A549 (cell line): ENCODE measurements at regions not wholly inside any gene's neighbourhood (a gene's known extent, or its start where the extent isn't known, plus 50 kb on each side); places are given as distances from the start of the nearest gene placed in this dataset.

Experiments
- ATAC-seq, 2 experiments: fragments of 200-7000 bp in 1 of 2; fragments of >200 bp in 1 of 2; cut with Nextera tagmentation in 1 of 2; cut with Tn5 transposase in 1 of 2; 3 replicates each; pipeline versions ENCODE4 v1.8.0 to v1.9.1; 2018 to 2020; ENCODE audit warnings: mild to moderate bottlenecking in 1 of 2, moderate library complexity in 1 of 2
- CTCF ChIA-PET: fragments of 300-600 bp; sonication (Branson Sonifier 250); formaldehyde crosslinking; extraction: SDS; loops from one replicate; lab custom pipeline; 2021; ENCODE audit warnings: antibody characterized with exemption, inconsistent platforms; lab: Yijun Ruan, JAX
- POLR2A ChIA-PET: fragments of 350-600 bp; formaldehyde crosslinking; extraction: SDS; loops from one replicate; lab custom pipeline; 2021; ENCODE audit warnings: antibody characterized with exemption, inconsistent platforms; lab: Yijun Ruan, JAX
- DNase-seq, 2 experiments: peaks; one replicate each; pipeline versions ENCODE4 v3.0.0 to v3.0.0-alpha.2; 2011 to 2016; ENCODE audit warnings: low read depth in 1 of 2, low spot score in 1 of 2
- FAIRE-seq: peaks from 2 replicates; lab custom pipeline; 2011; peaks lifted over from hg19 to GRCh38; lab: Jason Lieb, UNC
- H3K27ac ChIP-seq, 2 experiments: fragments of >200 bp; sonication (Bioruptor Twin); formaldehyde crosslinking; 3 replicates each; pipeline ENCODE4 v1.5.1; 2016 to 2017
- H3K4me1 ChIP-seq: fragments of >200 bp; sonication (Bioruptor Twin); formaldehyde crosslinking; 3 replicates; pipeline ENCODE4 v1.6.1; 2016
- H3K4me2 ChIP-seq: fragments of >200 bp; sonication (Bioruptor Twin); formaldehyde crosslinking; 3 replicates; pipeline ENCODE4 v1.6.1; 2016
- H3K4me3 ChIP-seq: fragments of >200 bp; sonication (Bioruptor Twin); formaldehyde crosslinking; 3 replicates; pipeline ENCODE4 v1.5.1; 2016
- H3K9me3 ChIP-seq: fragments of >200 bp; sonication (Bioruptor Twin); formaldehyde crosslinking; 3 replicates; pipeline ENCODE4 v1.6.1; 2016
- CBX2 ChIP-seq: fragments of 200-600 bp; sonication (generic); IDR thresholded peaks from 2 replicates; pipeline ENCODE4 v1.6.1; 2016; ENCODE audit warnings: low read depth, mild to moderate bottlenecking, borderline replicate concordance
- FOXS1 ChIP-seq: fragments of 250-450 bp; sonication (Bioruptor Pico); IDR thresholded peaks from 2 replicates; pipeline ENCODE4 v1.5.0; 2020; ENCODE audit warnings: mild to moderate bottlenecking, moderate library complexity
- HOXB13 ChIP-seq: fragments of 250-450 bp; sonication (Bioruptor Pico); IDR thresholded peaks from 2 replicates; pipeline ENCODE4 v1.5.0; 2020; ENCODE audit warnings: low read depth, mild to moderate bottlenecking, moderate library complexity
- HOXB5 ChIP-seq: fragments of 250-450 bp; sonication (Bioruptor Pico); IDR thresholded peaks from 2 replicates; pipeline ENCODE4 v1.5.0; 2020; ENCODE audit warnings: mild to moderate bottlenecking, moderate library complexity
- JUN ChIP-seq, 2 experiments: fragments of >200 bp; sonication (Bioruptor Twin); formaldehyde crosslinking; IDR thresholded peaks; 2 replicates in 1 of 2; 3 replicates in 1 of 2; pipeline ENCODE4 v1.6.1; 2016 to 2017
- JUNB ChIP-seq: fragments of >200 bp; sonication (Bioruptor Twin); formaldehyde crosslinking; IDR thresholded peaks from 2 replicates; pipeline ENCODE4 v1.6.1; 2016
- KDM1A ChIP-seq: fragments of 200-600 bp; sonication (generic); IDR thresholded peaks from 2 replicates; pipeline ENCODE4 v1.6.1; 2016; ENCODE audit warnings: low read depth, mild to moderate bottlenecking
- KDM5A ChIP-seq: fragments of 200-600 bp; sonication (generic); IDR thresholded peaks from 2 replicates; pipeline ENCODE4 v1.6.1; 2016; ENCODE audit warnings: antibody characterized with exemption, mild to moderate bottlenecking
- MYC ChIP-seq: IDR thresholded peaks from 2 replicates; pipeline ENCODE4 v1.6.1; 2012; ENCODE audit warnings: mild to moderate bottlenecking, inconsistent platforms, low read length, improper control_type of control experiment, borderline replicate concordance
- NFE2L2 ChIP-seq: fragments of 150-350 bp; conservative IDR thresholded peaks from 2 replicates; pipeline ENCODE4 v1.6.1; 2014; ENCODE audit warnings: low read length
- NR3C1 ChIP-seq: fragments of >200 bp; sonication (Bioruptor Twin); formaldehyde crosslinking; IDR thresholded peaks from 3 replicates; pipeline ENCODE4 v1.6.1; 2017
- POLR2A ChIP-seq: IDR thresholded peaks from 2 replicates; pipeline ENCODE4 v1.6.1; 2012; ENCODE audit warnings: mild to moderate bottlenecking, low read length
- RAD21 ChIP-seq, 2 experiments: fragments of >200 bp in 1 of 2; sonication (Bioruptor Twin) in 1 of 2; formaldehyde crosslinking in 1 of 2; IDR thresholded peaks in 1 of 2; conservative IDR thresholded peaks in 1 of 2; 2 replicates in 1 of 2; 3 replicates in 1 of 2; pipeline ENCODE4 v1.6.1; 2012 to 2018; ENCODE audit warnings: inconsistent platforms in 1 of 2
- RARB ChIP-seq: fragments of 250-450 bp; sonication (Bioruptor Pico); IDR thresholded peaks from 2 replicates; pipeline ENCODE4 v1.8.0; 2021; ENCODE audit warnings: mild to moderate bottlenecking, moderate library complexity
- RCOR1 ChIP-seq: fragments of 150-350 bp; IDR thresholded peaks from 2 replicates; pipeline ENCODE4 v1.6.1; 2014; ENCODE audit warnings: antibody characterized with exemption, low read length, low read depth
- RNF2 ChIP-seq: fragments of 200-600 bp; sonication (generic); IDR thresholded peaks from 2 replicates; pipeline ENCODE4 v1.6.1; 2016; ENCODE audit warnings: low read depth, mild to moderate bottlenecking, antibody characterized with exemption, moderate library complexity, borderline replicate concordance
- TFCP2L1 ChIP-seq: fragments of 250-450 bp; sonication (Bioruptor Pico); IDR thresholded peaks from 2 replicates; pipeline ENCODE4 v1.5.0; 2021; ENCODE audit warnings: mild to moderate bottlenecking
- TP53 ChIP-seq: fragments of 250-450 bp; sonication (Bioruptor Pico); IDR thresholded peaks from 2 replicates; pipeline ENCODE4 v1.5.0; 2021; ENCODE audit warnings: mild to moderate bottlenecking, moderate library complexity
- ZC3H11A ChIP-seq: fragments of 450-650 bp; IDR thresholded peaks from 2 replicates; pipeline ENCODE4 v1.6.1; 2014; ENCODE audit warnings: antibody characterized with exemption, mild to moderate bottlenecking
- ZFP36 ChIP-seq: fragments of 450-650 bp; IDR thresholded peaks from 2 replicates; pipeline ENCODE4 v1.6.1; 2014; ENCODE audit warnings: borderline replicate concordance; ENCODE audit not compliant: partially characterized antibody
- WGBS: methylation state at CpG from one replicate; pipeline ENCODE4 v1.1.6; 2017; ENCODE audit errors: missing lambda C conversion rate; 5-methylcytosine and 5-hydroxymethylcytosine counted together
- TF ChIP-seq, protein P1 (sequence below): fragments of 250-450 bp; sonication (Bioruptor Pico); IDR thresholded peaks from 2 replicates; pipeline ENCODE4 v1.5.0; 2021; ENCODE audit warnings: mild to moderate bottlenecking, moderate library complexity, borderline replicate concordance
- TF ChIP-seq, protein P2 (sequence below): fragments of 250-450 bp; sonication (Bioruptor Pico); IDR thresholded peaks from 2 replicates; pipeline ENCODE4 v1.5.0; 2020; ENCODE audit warnings: low read depth, mild to moderate bottlenecking, moderate library complexity
- TF ChIP-seq, protein P3 (sequence below): IDR thresholded peaks from 2 replicates; pipeline ENCODE4 v1.6.1; 2012

DNA sequence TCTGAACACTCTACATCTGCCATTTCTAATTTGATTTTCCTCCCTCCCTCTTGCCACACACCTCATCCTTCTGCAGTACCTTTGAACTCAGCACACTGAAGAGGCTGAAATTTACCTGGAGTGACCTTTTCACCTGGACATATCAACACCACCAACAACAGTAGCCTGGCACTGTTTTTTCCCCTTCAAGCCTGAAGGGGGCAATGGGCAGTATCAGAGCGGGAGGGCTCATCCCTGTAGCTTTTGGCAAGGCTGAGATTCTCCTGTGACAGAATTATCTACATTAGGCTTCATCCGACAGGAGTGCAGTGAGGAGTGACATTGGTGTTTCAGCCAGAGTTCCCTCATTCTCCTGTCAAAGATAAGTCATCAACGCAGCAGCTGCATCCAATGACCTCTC is 312.8 kb upstream of the SPTLC3 start:
- no peak for DNase-seq
- no peak for ATAC-seq
- ChIA-PET CTCF (no interaction called here), POLR2A (no interaction called here)
- no peaks in the 10 kb centered on the region for H3K4me1 ChIP-seq
- no peak for FAIRE-seq
- no peak overlapping the region for H3K4me3 ChIP-seq
- H3K27ac ChIP-seq: no peak overlapping the region
- H3K9me3 ChIP-seq: no peaks in the 10 kb centered on the region
- no peak overlapping the region for H3K4me2 ChIP-seq
- TF ChIP-seq, protein P1, sequence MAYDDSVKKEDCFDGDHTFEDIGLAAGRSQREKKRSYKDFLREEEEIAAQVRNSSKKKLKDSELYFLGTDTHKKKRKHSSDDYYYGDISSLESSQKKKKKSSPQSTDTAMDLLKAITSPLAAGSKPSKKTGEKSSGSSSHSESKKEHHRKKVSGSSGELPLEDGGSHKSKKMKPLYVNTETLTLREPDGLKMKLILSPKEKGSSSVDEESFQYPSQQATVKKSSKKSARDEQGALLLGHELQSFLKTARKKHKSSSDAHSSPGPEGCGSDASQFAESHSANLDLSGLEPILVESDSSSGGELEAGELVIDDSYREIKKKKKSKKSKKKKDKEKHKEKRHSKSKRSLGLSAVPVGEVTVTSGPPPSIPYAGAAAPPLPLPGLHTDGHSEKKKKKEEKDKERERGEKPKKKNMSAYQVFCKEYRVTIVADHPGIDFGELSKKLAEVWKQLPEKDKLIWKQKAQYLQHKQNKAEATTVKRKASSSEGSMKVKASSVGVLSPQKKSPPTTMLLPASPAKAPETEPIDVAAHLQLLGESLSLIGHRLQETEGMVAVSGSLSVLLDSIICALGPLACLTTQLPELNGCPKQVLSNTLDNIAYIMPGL (CRISPR knock-in tag): no peak
- TF ChIP-seq, protein P2, sequence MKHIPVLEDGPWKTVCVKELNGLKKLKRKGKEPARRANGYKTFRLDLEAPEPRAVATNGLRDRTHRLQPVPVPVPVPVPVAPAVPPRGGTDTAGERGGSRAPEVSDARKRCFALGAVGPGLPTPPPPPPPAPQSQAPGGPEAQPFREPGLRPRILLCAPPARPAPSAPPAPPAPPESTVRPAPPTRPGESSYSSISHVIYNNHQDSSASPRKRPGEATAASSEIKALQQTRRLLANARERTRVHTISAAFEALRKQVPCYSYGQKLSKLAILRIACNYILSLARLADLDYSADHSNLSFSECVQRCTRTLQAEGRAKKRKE (CRISPR knock-in tag): no peak
- TF ChIP-seq, protein P3, sequence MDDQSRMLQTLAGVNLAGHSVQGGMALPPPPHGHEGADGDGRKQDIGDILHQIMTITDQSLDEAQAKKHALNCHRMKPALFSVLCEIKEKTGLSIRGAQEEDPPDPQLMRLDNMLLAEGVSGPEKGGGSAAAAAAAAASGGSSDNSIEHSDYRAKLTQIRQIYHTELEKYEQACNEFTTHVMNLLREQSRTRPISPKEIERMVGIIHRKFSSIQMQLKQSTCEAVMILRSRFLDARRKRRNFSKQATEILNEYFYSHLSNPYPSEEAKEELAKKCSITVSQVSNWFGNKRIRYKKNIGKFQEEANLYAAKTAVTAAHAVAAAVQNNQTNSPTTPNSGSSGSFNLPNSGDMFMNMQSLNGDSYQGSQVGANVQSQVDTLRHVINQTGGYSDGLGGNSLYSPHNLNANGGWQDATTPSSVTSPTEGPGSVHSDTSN: no peak
- TF ChIP-seq RNF2: no peak
- TF ChIP-seq NR3C1: no peak
- TF ChIP-seq CBX2: no peak
- no peak for TF ChIP-seq HOXB13 (CRISPR knock-in tag)
- no peak for TF ChIP-seq FOXS1 (CRISPR knock-in tag)
- no peak for TF ChIP-seq ZFP36
- TF ChIP-seq ZC3H11A: no peak
- TF ChIP-seq HOXB5: no peak
- TF ChIP-seq KDM1A: no peak
- no peak for TF ChIP-seq JUN (IDR thresholded peaks at IDR 0.05)
- no peak for TF ChIP-seq TFCP2L1 (CRISPR knock-in tag)
- no peak for TF ChIP-seq TP53
- TF ChIP-seq MYC: no peak
- TF ChIP-seq, all 56 proteins: peak for 0
- WGBS: 33% methylated on average over 3 of the region's 3 CpGs

DNA sequence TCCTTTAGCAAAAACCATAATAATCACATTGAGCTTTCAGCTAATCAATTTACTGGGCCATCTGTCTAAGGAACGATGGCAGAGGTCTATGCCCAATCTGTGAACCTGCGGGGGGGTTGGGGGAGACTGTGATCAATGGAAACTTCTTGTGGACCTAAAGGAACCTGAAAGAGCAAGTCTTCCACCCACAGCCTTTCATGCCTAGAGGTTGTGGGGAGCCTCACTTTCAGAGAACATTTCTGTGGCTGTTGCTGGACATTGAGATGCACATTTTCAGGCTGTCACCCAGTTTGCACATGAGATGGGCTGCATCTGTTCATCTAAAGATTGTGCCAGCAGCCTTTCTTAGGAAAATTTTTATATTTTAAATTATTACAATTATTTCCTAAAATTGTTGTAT is 310.0 kb upstream of the SPTLC3 start:
- TF ChIP-seq JUNB: no peak
- TF ChIP-seq RAD21 (conservative IDR thresholded peaks at IDR 0.05 in 1 of 2, IDR thresholded peaks at IDR 0.05 in 1 of 2): no peak
- TF ChIP-seq RARB (CRISPR knock-in tag): no peak
- no peak for TF ChIP-seq RCOR1
- TF ChIP-seq, protein P2 (CRISPR knock-in tag): no peak
- no peak for TF ChIP-seq KDM5A
- TF ChIP-seq POLR2A: no peak
- no peak for TF ChIP-seq NFE2L2
- Histone ChIP-seq H3K9me3 (no peaks in the 10 kb centered on the region), H3K4me3 (no peak overlapping the region), H3K4me1 (no peaks in the 10 kb centered on the region), H3K27ac (no peak overlapping the region), H3K4me2 (no peak overlapping the region)
- ChIA-PET CTCF (no interaction called here), POLR2A (no interaction called here)
- no peak for FAIRE-seq
- no peak for ATAC-seq
- 6% methylated on average over 2 of the region's 2 CpGs for WGBS
- DNase-seq: no peak
